MCF 10A (cell line): ENCODE measurements at regions not wholly inside any gene's neighbourhood (a gene's known extent, or its start where the extent isn't known, plus 50 kb on each side); places are given as distances from the start of the nearest gene placed in this dataset.

ENCODE experiments used
- BruUV-seq: library from RNA; stranded (reverse); fragments of 400-500 nt; replicated peaks from 2 replicates; lab custom pipeline; 2021; lab: Mats Ljungman, UMichigan
- CTCF ChIA-PET: fragments of 300-600 bp; sonication (Branson Sonifier 250); formaldehyde crosslinking; extraction: SDS; loops from one replicate; lab custom pipeline; 2021; ENCODE audit warnings: antibody characterized with exemption, inconsistent platforms; lab: Yijun Ruan, JAX
- POLR2A ChIA-PET: fragments of 300-600, 350-650 bp; sonication (Branson Sonifier 250); formaldehyde crosslinking; extraction: SDS; loops from one replicate; lab custom pipeline; 2020; ENCODE audit warnings: antibody characterized with exemption, inconsistent platforms; lab: Yijun Ruan, JAX
- DNase-seq: peaks from one replicate; pipeline ENCODE4 v3.0.0-alpha.2; 2018; ENCODE audit not compliant: unreplicated experiment
- H3K27ac Mint-ChIP-seq: one replicate; pipeline ENCODE4 v1.8.0; 2022; ENCODE audit warnings: mild to moderate bottlenecking, low read depth, mixed read lengths; ENCODE audit not compliant: unreplicated experiment
- H3K27me3 Mint-ChIP-seq: one replicate; pipeline ENCODE4 v1.8.0; 2022; ENCODE audit warnings: mixed read lengths; ENCODE audit not compliant: insufficient read depth, unreplicated experiment
- H3K36me3 Mint-ChIP-seq: one replicate; pipeline ENCODE4 v1.8.0; 2022; ENCODE audit warnings: mild to moderate bottlenecking, moderate library complexity, mixed read lengths; ENCODE audit not compliant: insufficient read depth, unreplicated experiment
- H3K4me1 Mint-ChIP-seq: one replicate; pipeline ENCODE4 v1.8.0; 2022; ENCODE audit warnings: mixed read lengths; ENCODE audit not compliant: insufficient read depth, unreplicated experiment
- H3K4me3 Mint-ChIP-seq: one replicate; pipeline ENCODE4 v1.8.0; 2022; ENCODE audit warnings: mild to moderate bottlenecking, moderate library complexity, mixed read lengths; ENCODE audit not compliant: unreplicated experiment
- H3K9me3 Mint-ChIP-seq: one replicate; pipeline ENCODE4 v1.8.0; 2022; ENCODE audit warnings: mixed read lengths; ENCODE audit not compliant: unreplicated experiment
- intact Hi-C: fragments of 100-400 bp; cut with micrococcal nuclease; formaldehyde crosslinking; loops from 2 replicates; pipeline ENCODE4 v1.14.1; 2022
- TF ChIP-seq, protein P1 (sequence below): fragments of 200-600 bp; IDR thresholded peaks from one replicate; pipeline ENCODE4 v1.8.0; 2022; ENCODE audit warnings: antibody characterized with exemption, mild to moderate bottlenecking; ENCODE audit not compliant: unreplicated experiment

DNA sequence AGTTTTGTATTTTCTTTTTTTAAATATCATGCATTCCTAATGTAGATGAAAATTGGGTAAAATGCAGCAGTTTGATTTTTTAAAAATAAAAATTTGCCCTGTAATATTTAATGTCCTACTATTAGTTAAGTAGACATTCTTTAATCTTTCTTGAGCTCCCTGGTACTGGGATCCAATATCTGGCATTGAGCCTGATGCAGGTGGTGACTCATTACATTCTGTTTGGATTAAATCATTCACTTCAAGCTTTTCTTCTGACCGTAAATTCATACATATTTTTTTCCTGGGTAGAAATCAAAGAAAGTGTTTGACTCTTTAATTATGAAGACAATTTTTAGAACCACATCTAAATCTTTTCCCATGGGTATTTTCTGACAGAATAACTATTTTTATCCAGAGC is 768.8 kb upstream of the SLC35B3 start:
- ChIA-PET POLR2A (interaction anchor here (0.6 to 2.4 kb wide), 8 partner anchors 21 to 1238 kb away, joined by 3 to 7 read pairs (median 4); no protein-coding TSS in a partner anchor), CTCF (interaction anchor here (0.6 to 1.1 kb wide), 3 partner anchors 153 to 257 kb away, joined by 3 to 4 read pairs (median 3); no protein-coding TSS in a partner anchor)
- DNase-seq, result peak; percentile 90
- Mint-ChIP-seq H3K36me3 (no peaks in the 10 kb centered on the region), H3K9me3 (no peaks in the 10 kb centered on the region), H3K27ac (peak overlapping the region; percentile 85), H3K27me3 (no peaks in the 10 kb centered on the region), H3K4me1 (peaks cover 14% of the 10 kb centered on the region), H3K4me3 (no peak overlapping the region)
- BruUV-seq, result no TSS peak
- intact Hi-C loops, result no loop called here
- TF ChIP-seq, protein P1, sequence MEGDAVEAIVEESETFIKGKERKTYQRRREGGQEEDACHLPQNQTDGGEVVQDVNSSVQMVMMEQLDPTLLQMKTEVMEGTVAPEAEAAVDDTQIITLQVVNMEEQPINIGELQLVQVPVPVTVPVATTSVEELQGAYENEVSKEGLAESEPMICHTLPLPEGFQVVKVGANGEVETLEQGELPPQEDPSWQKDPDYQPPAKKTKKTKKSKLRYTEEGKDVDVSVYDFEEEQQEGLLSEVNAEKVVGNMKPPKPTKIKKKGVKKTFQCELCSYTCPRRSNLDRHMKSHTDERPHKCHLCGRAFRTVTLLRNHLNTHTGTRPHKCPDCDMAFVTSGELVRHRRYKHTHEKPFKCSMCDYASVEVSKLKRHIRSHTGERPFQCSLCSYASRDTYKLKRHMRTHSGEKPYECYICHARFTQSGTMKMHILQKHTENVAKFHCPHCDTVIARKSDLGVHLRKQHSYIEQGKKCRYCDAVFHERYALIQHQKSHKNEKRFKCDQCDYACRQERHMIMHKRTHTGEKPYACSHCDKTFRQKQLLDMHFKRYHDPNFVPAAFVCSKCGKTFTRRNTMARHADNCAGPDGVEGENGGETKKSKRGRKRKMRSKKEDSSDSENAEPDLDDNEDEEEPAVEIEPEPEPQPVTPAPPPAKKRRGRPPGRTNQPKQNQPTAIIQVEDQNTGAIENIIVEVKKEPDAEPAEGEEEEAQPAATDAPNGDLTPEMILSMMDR, result no peak

DNA sequence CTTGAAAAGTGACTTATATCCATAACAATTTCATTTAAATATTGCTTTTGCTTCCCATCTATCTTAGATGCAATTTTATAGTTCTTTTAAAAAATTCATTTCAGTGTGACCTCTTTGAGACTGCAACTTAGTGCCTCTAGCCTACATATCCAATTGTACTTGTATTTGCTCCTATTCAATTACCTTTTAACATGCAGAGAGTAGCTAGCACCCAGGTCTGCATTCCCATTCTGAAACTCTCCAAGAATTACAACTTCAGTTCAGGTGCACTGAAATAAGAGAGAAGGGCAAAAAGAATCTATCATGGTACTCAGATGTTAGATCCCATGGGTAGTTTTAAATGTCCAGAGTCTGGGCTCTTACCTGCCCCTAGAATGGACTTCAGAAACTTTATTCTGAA is 765.4 kb upstream of the SLC35B3 start:
- H3K27ac Mint-ChIP-seq, result no peak overlapping the region
- intact Hi-C loops, result no loop called here

DNA sequence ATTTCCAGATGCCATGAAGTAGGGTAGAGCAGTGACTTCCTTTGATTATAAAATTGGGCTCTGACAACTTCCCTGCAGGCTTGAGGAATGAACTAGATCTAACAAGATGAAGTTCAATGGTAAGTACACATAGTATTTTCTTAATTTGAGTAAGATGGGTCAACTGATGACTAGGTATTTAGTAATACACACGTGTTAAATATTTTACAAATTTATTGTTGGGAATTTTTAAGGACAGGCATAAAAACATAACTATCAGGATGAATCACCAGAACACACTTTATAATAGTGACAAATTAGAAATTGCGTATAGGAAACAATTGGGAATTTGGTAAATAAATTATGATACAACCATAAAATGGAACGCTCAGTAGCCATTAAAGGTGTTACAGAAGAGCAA is 762.4 kb upstream of the SLC35B3 start:
- H3K4me3 Mint-ChIP-seq, result no peak overlapping the region
- no peaks in the 10 kb centered on the region for H3K27me3 Mint-ChIP-seq
- TF ChIP-seq, protein P1, result no peak
- peaks cover 6% of the 10 kb centered on the region for H3K4me1 Mint-ChIP-seq
- intact Hi-C loops, result no loop called here
- no peaks in the 10 kb centered on the region for H3K36me3 Mint-ChIP-seq
- ChIA-PET CTCF (no interaction called here), POLR2A (no interaction called here)
- no peaks in the 10 kb centered on the region for H3K9me3 Mint-ChIP-seq
- no TSS peak for BruUV-seq
- H3K27ac Mint-ChIP-seq, result no peak overlapping the region
- no peak for DNase-seq

More for the DNA sequence above, 765.4 kb upstream of the SLC35B3 start:
- Mint-ChIP-seq H3K4me3 (no peak overlapping the region), H3K4me1 (peaks cover 19% of the 10 kb centered on the region), H3K36me3 (no peaks in the 10 kb centered on the region), H3K9me3 (no peaks in the 10 kb centered on the region), H3K27me3 (no peaks in the 10 kb centered on the region)
- POLR2A ChIA-PET, result interaction anchor here (0.7 kb wide), 1 partner anchor 1263 kb away, joined by 3 read pairs; no protein-coding TSS in a partner anchor
- no TSS peak for BruUV-seq
- CTCF ChIA-PET, result interaction anchor here (0.6 kb wide), 1 partner anchor 102 kb away, joined by 3 read pairs; no protein-coding TSS in a partner anchor
- TF ChIP-seq, protein P1, result no peak
- no peak for DNase-seq

DNA sequence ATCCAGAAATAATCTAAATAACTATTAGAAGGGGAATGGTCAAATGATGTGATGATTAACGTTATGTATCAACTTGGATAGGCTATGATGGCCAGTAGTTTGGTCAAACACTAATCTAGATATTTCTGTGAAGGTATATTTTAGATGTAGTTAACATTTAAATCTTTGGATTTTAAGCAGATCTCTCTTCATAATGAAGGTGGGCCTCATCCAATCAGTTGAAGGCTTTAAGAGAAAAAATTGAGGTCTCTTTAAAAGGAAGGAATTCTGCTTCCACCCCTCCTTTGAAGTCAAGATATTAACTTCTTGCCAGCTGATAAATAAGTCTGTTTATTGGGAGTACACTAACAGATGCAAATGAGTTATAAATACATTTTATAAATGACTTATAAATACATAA is 760.0 kb upstream of the SLC35B3 start:
- Mint-ChIP-seq H3K4me3 (no peak overlapping the region), H3K9me3 (no peaks in the 10 kb centered on the region), H3K27ac (no peak overlapping the region), H3K4me1 (peaks cover 6% of the 10 kb centered on the region), H3K27me3 (no peaks in the 10 kb centered on the region), H3K36me3 (no peaks in the 10 kb centered on the region)
- no peak for DNase-seq
- ChIA-PET POLR2A (interaction anchor here (1.2 kb wide), 1 partner anchor 17 kb away, joined by 4 read pairs; no protein-coding TSS in a partner anchor), CTCF (no interaction called here)
- no TSS peak for BruUV-seq
- TF ChIP-seq, protein P1, result no peak
- intact Hi-C loops, result no loop called here
